ENCODE measurements at regions not wholly inside any gene's neighbourhood (a gene's known extent, or its start where the extent isn't known, plus 50 kb on each side); places are given as distances from the start of the nearest gene placed in this dataset.
"Not testable (repeated sequence)": the region's sequence is repeated elsewhere in the genome, so short reads cannot be mapped to it uniquely, and the experiment has no call there.

DNA sequence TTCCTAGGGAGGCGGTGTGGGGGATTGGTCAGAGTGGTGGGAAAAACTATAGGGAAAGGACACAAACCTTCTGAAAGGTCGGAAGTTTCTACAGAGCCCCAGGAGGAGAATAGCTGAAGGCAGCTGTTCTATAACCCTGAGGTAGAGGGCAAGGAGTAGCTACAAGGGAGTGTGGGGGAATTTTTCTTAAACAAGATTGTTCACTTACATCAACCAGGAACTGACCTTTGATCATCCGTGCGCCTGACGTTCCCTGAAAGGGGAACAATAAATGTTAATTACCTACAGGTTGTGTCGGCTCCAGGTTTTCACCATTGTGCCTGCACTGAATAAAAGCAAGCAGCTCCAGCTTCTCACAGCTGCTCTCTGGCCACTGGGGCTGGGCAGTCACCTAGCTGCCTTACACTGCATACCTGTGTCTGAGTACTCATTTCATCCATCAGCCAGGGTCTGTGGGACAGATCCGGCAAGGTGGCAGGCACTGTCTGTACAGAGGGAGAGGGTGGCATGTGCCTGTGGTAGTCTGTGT, 59.3 kb upstream of the IMP4 start:
- intact Hi-C loops (cut with micrococcal nuclease; ENCODE audit: unreplicated experiment); H3K4me1 ChIP-seq (ENCODE audit: control insufficient read depth, insufficient read depth, low read length); H3K9me3 ChIP-seq (ENCODE audit: control insufficient read depth, insufficient read depth, low read depth, low read length); H3K27ac ChIP-seq (ENCODE audit: low read length); H3K27me3 ChIP-seq (ENCODE audit: control insufficient read depth, insufficient read depth, low read length); BruUV-seq (replicated peaks); CTCF ChIA-PET; H3K36me3 ChIP-seq (ENCODE audit: control insufficient read depth, insufficient read depth, low read length); ATAC-seq; H3K4me3 ChIP-seq (ENCODE audit: low read depth in 2 of 2, low read length in 2 of 2); DNase-seq (ENCODE audit: low read depth, low spot score); in situ Hi-C loops (cut with HindIII; ENCODE audit: low pct_unique_long_range_greater_than_20kb, low sequenced_read_pairs); POLR2A ChIA-PET: not testable (repeated sequence)

DNA sequence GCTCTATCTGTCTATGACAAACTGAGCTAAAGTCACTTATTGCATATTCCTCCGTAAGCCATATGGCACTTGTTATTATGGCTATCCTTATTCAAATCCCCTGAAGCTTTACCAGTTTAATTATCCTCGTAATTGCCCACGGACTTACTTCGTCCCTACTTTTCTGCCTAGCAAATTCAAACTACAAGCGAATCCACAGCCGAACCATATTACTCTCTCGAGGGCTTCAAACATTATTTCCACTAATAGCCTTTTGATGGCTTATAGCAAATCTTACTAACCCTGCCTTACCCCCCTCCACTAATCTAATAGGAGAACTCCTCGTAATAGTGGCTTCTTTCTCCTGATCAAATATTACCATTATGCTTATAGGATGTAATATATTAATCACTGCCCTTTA, 63.1 kb upstream of the IMP4 start:
- H3K27ac ChIP-seq (ENCODE audit: low read length); H3K9me3 ChIP-seq (ENCODE audit: control insufficient read depth, insufficient read depth, low read depth, low read length); intact Hi-C loops (cut with micrococcal nuclease; ENCODE audit: unreplicated experiment); ATAC-seq; H3K36me3 ChIP-seq (ENCODE audit: control insufficient read depth, insufficient read depth, low read length); CTCF ChIA-PET; H3K4me1 ChIP-seq (ENCODE audit: control insufficient read depth, insufficient read depth, low read length); DNase-seq (ENCODE audit: low read depth, low spot score); H3K4me3 ChIP-seq (ENCODE audit: low read depth in 2 of 2, low read length in 2 of 2); POLR2A ChIA-PET; BruUV-seq (replicated peaks); H3K27me3 ChIP-seq (ENCODE audit: control insufficient read depth, insufficient read depth, low read length): not testable (repeated sequence)
- in situ Hi-C loops (cut with HindIII; ENCODE audit: low pct_unique_long_range_greater_than_20kb, low sequenced_read_pairs) = loop anchor here (5.0 kb wide), 1 partner anchor 1093 kb away; no protein-coding TSS in a partner anchor

DNA sequence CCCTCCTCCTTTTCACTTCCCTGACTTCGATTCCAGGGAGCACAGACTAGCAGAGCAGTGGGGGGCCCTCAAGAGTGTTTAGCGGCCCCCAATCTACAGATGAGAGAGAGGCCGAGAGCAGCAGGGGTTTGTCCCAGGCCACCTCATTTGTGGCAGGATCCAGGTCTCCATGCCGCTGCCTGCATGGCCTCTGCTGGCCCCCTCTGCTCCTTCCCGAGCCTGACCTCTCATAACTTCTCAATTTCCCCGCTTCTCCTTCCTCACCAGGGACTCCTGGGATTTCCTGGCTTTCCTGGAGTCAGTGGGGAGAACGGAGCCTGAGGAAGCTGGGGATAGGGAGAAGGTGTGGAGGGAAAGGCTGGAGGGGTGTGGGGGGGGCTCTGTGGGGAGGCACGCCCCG, 70.1 kb upstream of the TUBA3E start:
- H3K27ac ChIP-seq (ENCODE audit: low read length); H3K27me3 ChIP-seq (ENCODE audit: control insufficient read depth, insufficient read depth, low read length); H3K9me3 ChIP-seq (ENCODE audit: control insufficient read depth, insufficient read depth, low read depth, low read length); H3K36me3 ChIP-seq (ENCODE audit: control insufficient read depth, insufficient read depth, low read length); DNase-seq (ENCODE audit: low read depth, low spot score); CTCF ChIA-PET; POLR2A ChIA-PET; intact Hi-C loops (cut with micrococcal nuclease; ENCODE audit: unreplicated experiment); BruUV-seq (replicated peaks); H3K4me3 ChIP-seq (ENCODE audit: low read depth in 2 of 2, low read length in 2 of 2); in situ Hi-C loops (cut with HindIII; ENCODE audit: low pct_unique_long_range_greater_than_20kb, low sequenced_read_pairs); H3K4me1 ChIP-seq (ENCODE audit: control insufficient read depth, insufficient read depth, low read length): not testable (repeated sequence)
- 0 out of 2 replicates have a peak, but pooled peaks have one; percentile 27 for ATAC-seq

DNA sequence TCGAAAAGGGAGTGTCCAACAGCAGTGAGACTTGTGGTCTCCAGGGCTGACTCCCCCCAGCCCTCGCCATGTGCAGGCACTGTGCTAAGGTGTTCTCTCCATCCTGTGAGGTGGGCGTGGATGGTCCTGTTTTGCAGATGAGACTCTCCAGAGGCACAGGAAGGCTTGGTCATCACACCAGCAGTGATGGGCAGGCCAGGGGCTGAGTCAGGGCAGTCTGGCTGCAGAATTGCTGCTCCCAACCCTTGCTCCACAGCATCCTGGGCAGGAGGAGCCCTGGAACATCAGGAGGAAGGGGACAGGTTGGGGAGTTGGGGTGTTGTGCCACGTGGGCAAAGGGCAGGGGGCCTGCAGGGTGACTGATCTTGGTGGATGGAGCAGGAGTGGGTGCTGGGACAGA, 69.3 kb upstream of the TUBA3E start:
- H3K4me3 ChIP-seq (ENCODE audit: low read depth in 2 of 2, low read length in 2 of 2); H3K27me3 ChIP-seq (ENCODE audit: control insufficient read depth, insufficient read depth, low read length); H3K27ac ChIP-seq (ENCODE audit: low read length); POLR2A ChIA-PET; CTCF ChIA-PET; BruUV-seq (replicated peaks); H3K9me3 ChIP-seq (ENCODE audit: control insufficient read depth, insufficient read depth, low read depth, low read length); ATAC-seq; H3K36me3 ChIP-seq (ENCODE audit: control insufficient read depth, insufficient read depth, low read length); DNase-seq (ENCODE audit: low read depth, low spot score); intact Hi-C loops (cut with micrococcal nuclease; ENCODE audit: unreplicated experiment); H3K4me1 ChIP-seq (ENCODE audit: control insufficient read depth, insufficient read depth, low read length); in situ Hi-C loops (cut with HindIII; ENCODE audit: low pct_unique_long_range_greater_than_20kb, low sequenced_read_pairs): not testable (repeated sequence)

DNA sequence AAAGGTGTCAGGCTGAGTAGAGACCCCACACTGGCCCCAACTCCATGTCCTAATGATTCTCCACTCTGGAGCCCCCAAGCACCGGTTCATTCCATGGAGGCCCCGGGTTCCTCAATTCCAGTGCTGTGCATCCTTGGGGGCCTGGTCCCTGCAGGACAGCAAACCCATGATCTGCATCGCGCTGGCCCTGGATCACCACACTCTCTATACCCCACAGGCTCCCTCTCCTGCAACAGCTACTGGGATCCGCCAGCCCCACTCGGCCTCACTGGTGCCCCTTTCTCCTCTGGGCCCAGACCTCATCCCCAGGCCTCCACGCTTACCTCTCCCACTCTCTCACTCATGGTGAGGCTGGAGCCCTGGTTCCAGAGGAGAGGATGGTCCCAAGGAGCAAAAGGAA, 68.6 kb upstream of the TUBA3E start:
- ATAC-seq; H3K4me3 ChIP-seq (ENCODE audit: low read depth in 2 of 2, low read length in 2 of 2); H3K9me3 ChIP-seq (ENCODE audit: control insufficient read depth, insufficient read depth, low read depth, low read length); H3K4me1 ChIP-seq (ENCODE audit: control insufficient read depth, insufficient read depth, low read length); H3K27me3 ChIP-seq (ENCODE audit: control insufficient read depth, insufficient read depth, low read length); BruUV-seq (replicated peaks); DNase-seq (ENCODE audit: low read depth, low spot score); H3K36me3 ChIP-seq (ENCODE audit: control insufficient read depth, insufficient read depth, low read length); in situ Hi-C loops (cut with HindIII; ENCODE audit: low pct_unique_long_range_greater_than_20kb, low sequenced_read_pairs); CTCF ChIA-PET; POLR2A ChIA-PET; H3K27ac ChIP-seq (ENCODE audit: low read length); intact Hi-C loops (cut with micrococcal nuclease; ENCODE audit: unreplicated experiment): not testable (repeated sequence)

DNA sequence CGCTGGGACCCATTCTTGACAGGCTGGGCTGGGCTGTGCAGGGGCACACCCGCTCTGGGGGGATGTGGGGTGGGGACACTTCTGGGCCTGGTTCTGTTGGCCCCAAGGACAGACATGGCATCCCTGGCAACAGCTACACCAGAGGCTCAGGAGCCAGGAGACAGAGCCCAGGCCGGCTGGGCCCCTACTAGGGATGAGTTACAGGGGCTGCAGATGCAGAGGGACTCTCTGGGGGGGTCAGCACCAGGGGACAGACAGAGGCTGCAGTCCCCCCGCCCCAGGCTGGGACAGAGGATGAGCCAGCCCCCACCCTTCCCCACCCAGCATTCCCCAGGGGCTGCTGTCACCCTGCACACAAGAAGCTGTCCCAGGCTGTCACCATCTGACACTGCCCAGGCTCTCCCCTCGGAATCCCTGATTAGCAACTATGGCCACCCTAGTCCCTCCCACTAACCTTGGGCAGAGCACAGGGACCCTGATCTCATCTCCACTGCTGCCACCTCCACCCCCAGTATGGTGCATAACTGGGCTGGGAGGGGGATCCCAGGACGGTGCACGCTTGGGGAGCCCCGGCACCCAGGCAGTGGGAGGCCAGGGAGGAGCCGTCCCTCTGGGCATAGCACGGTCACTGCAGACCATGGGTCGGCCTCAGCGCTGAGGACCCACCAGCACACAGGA, 67.5 kb upstream of the TUBA3E start:
- CTCF ChIA-PET; intact Hi-C loops (cut with micrococcal nuclease; ENCODE audit: unreplicated experiment); H3K27ac ChIP-seq (ENCODE audit: low read length); POLR2A ChIA-PET; in situ Hi-C loops (cut with HindIII; ENCODE audit: low pct_unique_long_range_greater_than_20kb, low sequenced_read_pairs); H3K27me3 ChIP-seq (ENCODE audit: control insufficient read depth, insufficient read depth, low read length); H3K36me3 ChIP-seq (ENCODE audit: control insufficient read depth, insufficient read depth, low read length); H3K4me1 ChIP-seq (ENCODE audit: control insufficient read depth, insufficient read depth, low read length); DNase-seq (ENCODE audit: low read depth, low spot score); BruUV-seq (replicated peaks); H3K4me3 ChIP-seq (ENCODE audit: low read depth in 2 of 2, low read length in 2 of 2); H3K9me3 ChIP-seq (ENCODE audit: control insufficient read depth, insufficient read depth, low read depth, low read length): not testable (repeated sequence)
- peak; percentile 37 for ATAC-seq

DNA sequence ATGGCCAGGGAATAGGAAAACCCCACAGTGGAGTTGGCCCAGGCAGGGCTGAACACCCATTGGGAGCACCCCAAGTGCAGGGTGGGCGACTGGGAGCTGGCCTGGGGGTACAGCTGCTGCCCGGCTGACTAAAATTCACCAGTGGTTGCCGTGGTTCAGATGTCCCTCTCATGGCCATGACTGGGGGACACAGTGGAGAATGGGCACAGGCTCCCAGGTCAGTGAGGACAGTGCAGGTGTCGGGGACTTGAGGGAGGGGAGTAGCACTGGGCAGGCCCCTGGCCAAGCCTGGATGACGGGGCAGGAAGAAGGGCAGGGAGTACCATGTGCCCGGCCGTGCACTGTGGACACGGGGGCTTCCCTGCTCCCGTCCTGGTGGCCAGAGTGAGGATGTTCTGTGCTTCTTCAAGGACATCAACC, 66.7 kb upstream of the TUBA3E start:
- BruUV-seq (replicated peaks); intact Hi-C loops (cut with micrococcal nuclease; ENCODE audit: unreplicated experiment); ATAC-seq: not testable (repeated sequence)

More for the DNA sequence above, 66.7 kb upstream of the TUBA3E start:
- H3K27me3 ChIP-seq (ENCODE audit: control insufficient read depth, insufficient read depth, low read length); in situ Hi-C loops (cut with HindIII; ENCODE audit: low pct_unique_long_range_greater_than_20kb, low sequenced_read_pairs); H3K4me1 ChIP-seq (ENCODE audit: control insufficient read depth, insufficient read depth, low read length); H3K36me3 ChIP-seq (ENCODE audit: control insufficient read depth, insufficient read depth, low read length); H3K9me3 ChIP-seq (ENCODE audit: control insufficient read depth, insufficient read depth, low read depth, low read length); CTCF ChIA-PET; H3K27ac ChIP-seq (ENCODE audit: low read length); H3K4me3 ChIP-seq (ENCODE audit: low read depth in 2 of 2, low read length in 2 of 2); DNase-seq (ENCODE audit: low read depth, low spot score): not testable (repeated sequence)
- POLR2A ChIA-PET = interaction anchor here (0.6 kb wide), 1 partner anchor 723 kb away, joined by 3 read pairs; no protein-coding TSS in a partner anchor

Data from Panc1 (cell line).